GM18502 (cell line): ENCODE measurements at regions not wholly inside any gene's neighbourhood (a gene's known extent, or its start where the extent isn't known, plus 50 kb on each side); places are given as distances from the start of the nearest gene placed in this dataset.
A peak's percentile ranks its signal among the peaks of the same experiment; 100 is the strongest.

ENCODE experiments used
- ATAC-seq: cut with Tn5 transposase; IDR thresholded peaks from one replicate; pipeline ENCODE4 v1.9.1; 2021; ENCODE audit warnings: mild to moderate bottlenecking; ENCODE audit not compliant: unreplicated experiment, poor library complexity

DNA sequence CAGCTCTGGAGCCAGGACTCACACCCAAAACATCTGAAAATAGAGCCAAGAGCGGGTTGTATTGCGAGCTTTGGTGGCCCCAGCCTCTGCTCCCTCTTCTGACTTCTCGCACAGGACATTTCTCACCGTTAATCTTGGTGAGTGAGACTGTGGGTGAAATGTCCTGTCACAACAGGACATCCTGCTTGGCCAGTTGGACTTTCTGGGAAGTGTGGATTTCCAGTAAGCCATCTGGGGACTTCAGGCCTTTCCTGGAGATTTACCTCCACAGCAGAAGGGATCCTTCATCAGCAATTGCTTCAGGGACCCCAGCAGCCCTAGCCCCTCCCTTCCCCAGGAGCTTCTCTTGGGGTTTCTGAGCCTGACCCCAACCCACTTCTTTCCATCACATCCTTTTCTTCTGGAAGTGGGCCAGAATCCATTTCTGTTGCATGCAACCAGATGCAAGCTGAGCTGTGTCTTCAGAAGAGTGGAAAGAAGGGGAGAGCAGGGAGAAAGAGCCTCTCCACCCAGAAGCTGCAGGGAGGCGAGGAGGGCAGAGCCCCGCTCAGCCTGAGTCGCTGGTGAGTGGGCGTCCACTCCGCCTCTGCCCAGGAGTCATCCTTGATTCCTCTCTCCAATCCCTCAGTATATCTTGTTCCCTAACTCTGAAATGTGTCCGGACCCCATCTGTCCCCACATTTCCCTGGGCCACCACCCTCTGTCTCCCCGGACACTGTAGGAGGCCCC lies 50.3 kb upstream of the GADD45G start:
- no peak for ATAC-seq

DNA sequence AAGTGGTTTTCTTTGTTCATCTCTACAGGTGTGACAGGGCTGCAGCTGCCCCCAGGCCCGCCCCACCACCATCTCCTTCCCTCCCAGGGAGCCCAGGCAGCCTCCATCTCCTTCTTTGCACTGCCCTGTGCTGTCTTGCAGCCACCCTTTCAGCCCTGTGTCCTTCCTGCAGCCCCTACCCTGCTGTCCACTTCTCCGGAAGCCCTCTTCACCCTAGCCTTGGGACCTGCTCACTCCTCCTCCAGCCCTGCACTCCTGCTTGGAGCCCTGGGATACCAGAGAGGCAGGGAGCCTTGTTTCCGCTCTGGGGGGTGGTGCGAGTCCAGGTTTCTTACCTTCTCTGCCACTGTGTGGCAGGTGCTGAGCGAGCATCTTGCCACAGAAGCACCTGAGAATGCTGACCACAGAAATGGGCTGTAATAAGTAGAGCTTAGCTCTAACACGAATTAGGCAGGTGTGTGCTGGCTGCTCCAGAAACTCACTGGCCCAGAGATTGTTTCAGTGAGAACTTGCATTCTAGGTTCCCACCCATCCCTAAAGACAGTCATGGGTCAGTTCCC lies 51.3 kb upstream of the GADD45G start:
- no peak for ATAC-seq

DNA sequence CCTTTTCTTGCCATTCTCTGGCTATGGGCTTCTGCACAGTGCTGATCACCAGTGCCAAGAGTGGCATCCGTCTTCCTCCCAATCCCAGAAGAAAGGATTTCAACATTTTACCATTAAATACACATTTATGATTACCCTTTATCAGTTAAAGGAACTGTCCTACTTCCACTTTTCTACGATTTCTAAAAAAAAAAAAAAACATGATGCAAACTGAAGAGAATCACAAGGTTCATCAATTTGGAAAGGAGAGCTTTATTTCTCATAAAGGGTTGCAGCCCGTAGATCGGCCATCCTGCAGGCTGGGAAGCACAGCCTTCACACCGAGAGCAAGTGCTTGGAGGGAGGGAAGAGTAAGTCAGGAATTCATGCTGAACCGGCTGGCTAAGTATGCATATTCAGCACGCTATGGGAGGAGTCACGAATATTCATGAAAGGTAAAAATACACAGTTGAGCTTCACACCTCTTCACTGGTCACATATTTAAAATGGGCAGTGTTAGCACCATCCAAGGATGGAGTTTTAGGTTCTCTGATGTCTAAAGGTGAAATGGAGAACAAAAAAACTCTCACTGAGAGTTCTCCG lies 52.5 kb upstream of the SEMA4D start:
- no peak for ATAC-seq

DNA sequence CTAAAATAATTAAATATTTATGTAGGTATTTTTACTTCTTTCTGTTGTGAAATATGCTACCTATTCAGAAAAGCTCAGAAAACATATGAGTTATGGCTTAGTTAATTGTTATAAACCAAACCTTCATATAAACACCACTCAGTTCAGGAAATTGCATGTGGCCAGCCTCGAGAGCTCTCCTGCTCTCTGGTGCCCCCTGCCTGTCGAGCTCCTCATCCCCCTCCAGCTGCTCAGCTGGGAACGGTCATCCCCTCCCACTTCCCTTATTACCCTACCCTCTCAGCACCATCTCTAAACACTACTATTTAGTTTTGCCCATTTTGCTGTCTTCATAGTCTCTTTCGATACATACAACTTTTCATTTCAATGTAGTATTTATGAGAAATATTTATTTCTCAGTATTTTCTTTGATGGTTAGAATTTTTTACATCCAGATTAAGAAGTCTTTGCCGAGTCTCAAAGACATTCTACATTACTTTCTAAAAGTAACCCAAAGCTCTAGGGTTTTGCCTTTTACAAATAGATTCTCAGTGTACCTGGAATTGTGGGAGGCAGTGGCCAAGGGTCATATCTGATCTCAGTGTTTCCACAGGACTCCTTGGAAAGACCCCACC lies 51.2 kb upstream of the SEMA4D start:
- peak; percentile 84 for ATAC-seq

DNA sequence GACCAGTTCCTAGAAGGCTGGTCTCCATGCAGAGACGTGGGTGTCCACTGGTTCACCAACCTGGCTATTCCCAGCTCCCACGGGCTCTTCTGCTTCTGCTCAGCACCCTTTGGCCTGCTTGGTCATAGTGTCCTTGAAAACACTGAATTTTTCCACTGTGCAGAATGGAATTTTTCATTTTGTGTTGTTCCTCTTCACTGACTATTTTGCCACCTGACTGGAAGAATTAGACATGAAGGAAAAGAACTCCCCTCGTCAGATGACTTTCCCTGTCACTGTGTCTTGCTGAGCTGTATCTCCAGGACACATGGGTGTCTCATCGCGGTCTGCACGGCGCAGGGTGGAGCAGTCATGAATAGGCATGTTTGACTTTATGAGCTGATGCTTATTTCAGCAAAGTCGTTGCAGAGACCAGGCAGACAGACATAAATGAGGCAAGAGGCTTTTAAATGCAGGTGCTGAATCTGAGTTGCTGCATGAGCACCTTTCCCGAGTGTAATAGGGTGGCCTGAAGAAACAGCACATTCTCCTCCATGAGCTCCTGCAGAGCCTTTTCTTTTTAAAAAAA lies 50.2 kb upstream of the SEMA4D start:
- no peak for ATAC-seq
